Mesothelial cell of epicardium (in vitro differentiated cells): ENCODE measurements at regions not wholly inside any gene's neighbourhood (a gene's known extent, or its start where the extent isn't known, plus 50 kb on each side); places are given as distances from the start of the nearest gene placed in this dataset.

ENCODE experiments used
- DNase-seq, 2 experiments: peaks; one replicate each; pipeline ENCODE4 v3.0.0; 2021; ENCODE audit warnings: low spot score in 2 of 2; ENCODE audit not compliant: unreplicated experiment in 2 of 2
- H3K27ac Mint-ChIP-seq: 2 replicates; pipeline ENCODE4 v1.8.0; 2021; ENCODE audit warnings: mixed read lengths
- H3K27me3 Mint-ChIP-seq: 2 replicates; pipeline ENCODE4 v1.8.0; 2021; ENCODE audit warnings: low read depth, mixed read lengths
- H3K36me3 Mint-ChIP-seq: 2 replicates; pipeline ENCODE4 v1.8.0; 2021; ENCODE audit warnings: mixed read lengths
- H3K4me1 Mint-ChIP-seq: 2 replicates; pipeline ENCODE4 v1.8.0; 2021; ENCODE audit warnings: mixed read lengths
- H3K4me3 Mint-ChIP-seq: 2 replicates; pipeline ENCODE4 v1.8.0; 2021; ENCODE audit warnings: mild to moderate bottlenecking, moderate library complexity, mixed read lengths
- H3K9me3 Mint-ChIP-seq: 2 replicates; pipeline ENCODE4 v1.8.0; 2021; ENCODE audit warnings: mixed read lengths
- CTCF ChIP-seq: fragments of 200-600 bp; sonication (generic); IDR thresholded peaks from one replicate; pipeline ENCODE4 v1.5.0; 2021; ENCODE audit warnings: antibody characterized with exemption; ENCODE audit not compliant: unreplicated experiment

GRCh38 chr5:116923344-116923743 is 348.7 kb upstream of the SEMA6A start:
- H3K36me3 Mint-ChIP-seq = no peaks in the 10 kb centered on the region
- no peak for TF ChIP-seq CTCF

GRCh38 chr5:116922532-116922931 is 347.9 kb upstream of the SEMA6A start:
- TF ChIP-seq CTCF = no peak
- Mint-ChIP-seq H3K4me1 (peaks cover 16% of the 10 kb centered on the region), H3K9me3 (peaks cover 8% of the 10 kb centered on the region), H3K4me3 (no peak overlapping the region), H3K36me3 (no peaks in the 10 kb centered on the region), H3K27me3 (no peaks in the 10 kb centered on the region), H3K27ac (no peak overlapping the region)
- no peak for DNase-seq

More at GRCh38 chr5:116923344-116923743, 348.7 kb upstream of the SEMA6A start:
- no peak for DNase-seq
- Mint-ChIP-seq H3K27me3 (no peaks in the 10 kb centered on the region), H3K27ac (no peak overlapping the region), H3K4me3 (no peak overlapping the region), H3K4me1 (peaks cover 16% of the 10 kb centered on the region), H3K9me3 (peaks cover 6% of the 10 kb centered on the region)

GRCh38 chr5:116914869-116915504 is 340.4 kb upstream of the SEMA6A start:
- H3K4me1 Mint-ChIP-seq = peaks cover 2% of the 10 kb centered on the region
- no peaks in the 10 kb centered on the region for H3K36me3 Mint-ChIP-seq
- no peak for TF ChIP-seq CTCF
- peaks cover 16% of the 10 kb centered on the region for H3K9me3 Mint-ChIP-seq
- H3K4me3 Mint-ChIP-seq = no peak overlapping the region
- H3K27ac Mint-ChIP-seq = no peak overlapping the region
- DNase-seq = no peak
- no peaks in the 10 kb centered on the region for H3K27me3 Mint-ChIP-seq

- peaks cover 12% of the 10 kb centered on the region for H3K4me1 Mint-ChIP-seq
- no peak overlapping the region for H3K27ac Mint-ChIP-seq
- H3K9me3 Mint-ChIP-seq = peaks cover 7% of the 10 kb centered on the region
- TF ChIP-seq CTCF = no peak
- H3K4me3 Mint-ChIP-seq = no peak overlapping the region
- no peaks in the 10 kb centered on the region for H3K27me3 Mint-ChIP-seq
- no peaks in the 10 kb centered on the region for H3K36me3 Mint-ChIP-seq
- DNase-seq = no peak
Measured at GRCh38 chr5:116912221-116912620, 337.6 kb upstream of the SEMA6A start.

GRCh38 chr5:116911074-116911473 is 336.5 kb upstream of the SEMA6A start:
- Mint-ChIP-seq H3K4me1 (peaks cover 12% of the 10 kb centered on the region), H3K27me3 (no peaks in the 10 kb centered on the region), H3K27ac (no peak overlapping the region), H3K9me3 (peaks cover 7% of the 10 kb centered on the region), H3K4me3 (no peak overlapping the region), H3K36me3 (no peaks in the 10 kb centered on the region)
- DNase-seq = no peak
- TF ChIP-seq CTCF = no peak

GRCh38 chr5:116908537-116908936 is 333.9 kb upstream of the SEMA6A start:
- DNase-seq = no peak
- Mint-ChIP-seq H3K9me3 (peaks cover 3% of the 10 kb centered on the region), H3K36me3 (no peaks in the 10 kb centered on the region), H3K4me1 (peaks cover 12% of the 10 kb centered on the region), H3K27ac (no peak overlapping the region), H3K27me3 (no peaks in the 10 kb centered on the region), H3K4me3 (no peak overlapping the region)
- no peak for TF ChIP-seq CTCF
